GM18498 (cell line): ENCODE measurements at regions not wholly inside any gene's neighbourhood (a gene's known extent, or its start where the extent isn't known, plus 50 kb on each side); places are given as distances from the start of the nearest gene placed in this dataset.
A peak's percentile ranks its signal among the peaks of the same experiment; 100 is the strongest.

Experiments used
- ATAC-seq: cut with Tn5 transposase; IDR thresholded peaks from one replicate; pipeline ENCODE4 v1.9.1; 2021; ENCODE audit warnings: mild to moderate bottlenecking, moderate library complexity; ENCODE audit not compliant: unreplicated experiment

- no peak for ATAC-seq
Measured at GRCh38 chr4:128571747-128572146, 237.8 kb upstream of the JADE1 start.

GRCh38 chr4:128570387-128570975 lies 239.0 kb upstream of the JADE1 start:
- no peak for ATAC-seq

DNA sequence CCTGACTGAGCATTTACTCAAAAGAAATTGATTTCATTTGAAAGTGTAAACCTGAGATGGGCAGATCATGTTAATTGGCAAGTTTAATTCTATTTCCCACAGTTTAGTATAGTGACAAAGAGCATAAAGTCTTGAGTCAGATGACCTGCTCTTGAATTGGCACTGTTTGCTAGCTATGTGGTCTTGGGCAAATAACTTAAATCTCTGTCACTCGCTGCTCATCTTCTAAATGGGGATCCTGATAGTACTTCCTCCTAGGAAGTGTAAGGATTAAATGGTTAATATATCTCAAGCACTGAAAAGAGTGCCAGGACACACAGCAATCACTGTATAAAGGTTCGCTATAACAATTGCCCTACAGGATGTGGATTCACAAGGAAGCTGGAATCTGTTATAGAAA lies 242.8 kb upstream of the JADE1 start:
- ATAC-seq = no peak

GRCh38 chr4:128565565-128566186 lies 243.8 kb upstream of the JADE1 start:
- no peak for ATAC-seq

DNA sequence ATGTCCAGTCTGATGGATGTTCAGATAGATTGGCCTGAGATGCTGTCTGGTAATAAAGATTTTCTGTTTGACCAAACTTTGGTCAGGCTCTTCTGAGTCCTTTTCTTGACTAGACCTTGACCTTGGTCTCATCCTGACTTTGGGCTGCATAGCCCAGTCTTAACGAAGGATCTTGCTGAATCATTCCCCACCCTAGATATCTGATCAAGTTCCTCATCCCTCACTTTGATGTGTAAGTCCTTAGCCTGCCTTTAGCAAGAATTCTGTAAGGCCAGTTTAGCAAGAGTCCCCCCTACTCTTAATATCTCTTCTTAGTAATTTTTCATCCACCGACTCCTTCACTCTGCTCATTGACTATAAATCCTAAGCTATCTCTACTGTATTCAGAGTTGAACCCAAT lies 244.4 kb upstream of the JADE1 start:
- ATAC-seq = no peak

DNA sequence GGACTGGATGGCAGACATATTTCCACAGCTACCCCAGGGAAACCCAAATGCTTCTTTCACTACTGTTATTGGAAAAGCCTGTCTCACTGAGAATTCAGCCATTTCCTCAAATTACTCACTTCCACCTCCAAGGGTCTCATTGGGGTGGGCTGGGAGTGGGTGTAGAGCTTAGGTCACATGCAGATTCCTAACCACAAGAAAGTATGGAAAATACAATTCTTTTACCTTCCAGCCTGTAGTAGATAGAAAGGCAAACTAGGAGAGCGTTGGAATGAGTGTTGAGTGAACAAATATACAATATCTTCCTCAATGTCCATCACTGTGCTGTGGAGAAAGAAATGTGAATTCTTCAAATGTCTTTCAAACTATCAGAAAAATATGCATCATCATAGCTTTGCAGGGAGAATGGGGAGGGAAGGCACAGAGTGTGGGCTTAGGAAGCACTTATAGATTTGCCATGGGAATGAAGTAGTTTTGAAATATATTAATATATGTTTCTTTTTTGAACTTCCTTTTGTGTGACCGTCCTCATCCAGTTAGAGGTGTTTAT lies 245.3 kb upstream of the JADE1 start:
- no peak for ATAC-seq

- ATAC-seq = no peak
Measured at GRCh38 chr4:128560754-128561495, 248.6 kb upstream of the JADE1 start.

GRCh38 chr4:128558896-128559679 lies 250.4 kb upstream of the JADE1 start:
- no peak for ATAC-seq

DNA sequence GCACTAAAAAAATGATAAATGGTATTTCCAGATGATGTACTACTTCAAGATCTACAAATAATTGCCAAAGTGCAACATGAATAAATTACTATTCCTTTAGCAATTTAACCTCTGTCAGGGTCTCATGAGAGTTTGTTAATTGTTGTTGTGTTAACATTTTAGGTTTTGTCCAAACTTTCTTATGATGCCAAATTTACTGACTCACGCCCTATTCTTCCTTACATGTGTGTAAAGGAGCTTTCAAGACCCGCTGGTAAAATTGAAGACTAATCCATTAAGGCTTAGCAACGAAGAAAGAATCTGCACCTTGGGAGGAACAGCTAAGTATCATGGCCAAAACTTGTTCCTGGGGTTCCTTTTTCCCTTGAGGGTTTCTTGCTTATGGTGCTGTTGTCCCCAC lies 252.7 kb upstream of the JADE1 start:
- no peak for ATAC-seq

- no peak for ATAC-seq
Measured at GRCh38 chr4:128553686-128554515, 255.6 kb upstream of the JADE1 start.

DNA sequence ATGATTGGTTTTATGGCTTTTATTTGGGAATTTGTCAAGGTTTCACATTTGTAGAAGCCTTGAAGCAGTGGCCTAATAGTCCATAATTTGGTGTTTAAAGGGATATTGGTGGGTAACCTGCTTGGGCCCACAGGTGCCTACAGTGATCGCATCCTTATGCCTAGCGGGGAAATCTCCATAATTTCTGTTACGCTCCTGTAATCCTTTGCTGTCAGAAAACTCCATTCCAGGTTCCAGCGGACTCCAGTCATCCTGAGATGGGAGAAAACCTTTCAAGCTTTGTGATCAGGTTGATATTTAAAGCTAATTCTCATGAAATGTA lies 257.0 kb upstream of the JADE1 start:
- ATAC-seq = no peak

GRCh38 chr4:128551280-128551679 lies 258.2 kb upstream of the JADE1 start:
- no peak for ATAC-seq

DNA sequence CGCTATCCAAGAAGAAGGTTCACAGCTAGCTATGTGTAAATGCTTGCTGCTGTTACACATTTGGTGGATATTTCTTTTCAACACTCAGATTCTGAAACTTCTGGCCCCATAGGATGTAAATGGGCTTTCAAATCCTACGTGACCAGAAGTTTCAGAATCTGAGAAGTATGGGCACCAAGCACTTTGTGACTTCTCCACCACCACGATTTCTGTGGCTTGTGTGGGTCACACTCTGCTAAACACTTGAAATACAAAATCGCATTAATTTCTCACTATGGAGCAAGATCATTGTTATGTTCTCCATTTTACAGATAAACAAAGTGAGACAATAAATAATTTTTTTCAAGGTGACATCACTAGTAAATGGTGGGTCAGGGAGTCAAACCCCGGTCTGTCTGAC lies 259.4 kb upstream of the JADE1 start:
- ATAC-seq = peak; percentile 45

GRCh38 chr4:128549636-128550035 lies 259.9 kb upstream of the JADE1 start:
- no peak for ATAC-seq

DNA sequence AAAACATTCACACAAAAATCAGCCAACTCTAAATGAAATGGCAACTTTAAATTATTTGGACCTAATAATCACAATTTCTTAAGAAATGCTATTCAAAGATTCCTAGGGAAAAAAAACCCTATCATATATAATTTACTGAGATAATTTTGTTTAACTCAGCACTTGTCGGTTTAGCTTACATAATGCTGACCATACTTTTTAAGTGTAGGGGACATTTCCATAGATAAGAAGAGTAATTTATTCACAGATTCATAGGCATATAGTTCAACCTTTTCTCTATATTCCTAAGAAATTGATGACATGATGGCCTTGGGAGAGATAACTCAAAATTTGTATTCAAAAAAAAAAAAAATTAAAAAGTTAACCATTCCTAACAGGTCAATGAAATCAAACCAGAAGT lies 260.8 kb upstream of the PGRMC2 start:
- ATAC-seq = no peak

DNA sequence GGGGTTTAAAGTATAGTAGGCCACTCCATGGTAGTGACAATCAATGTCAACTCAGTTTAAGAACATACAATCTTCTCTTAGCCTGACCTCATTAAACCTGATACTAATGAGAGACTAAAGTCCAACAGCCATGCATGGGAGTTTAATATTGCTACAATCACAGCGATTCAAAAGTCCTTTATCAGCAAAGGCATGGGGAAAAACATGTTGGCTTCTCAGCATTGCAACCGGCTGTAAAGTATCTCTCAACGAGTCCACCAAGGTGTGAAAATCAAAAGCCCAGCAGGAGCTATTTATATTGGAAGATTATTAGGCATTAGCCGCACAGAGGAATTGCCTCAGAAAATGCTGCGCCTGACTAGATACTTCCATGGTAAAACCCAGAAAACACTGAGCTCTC lies 256.7 kb upstream of the PGRMC2 start:
- no peak for ATAC-seq

DNA sequence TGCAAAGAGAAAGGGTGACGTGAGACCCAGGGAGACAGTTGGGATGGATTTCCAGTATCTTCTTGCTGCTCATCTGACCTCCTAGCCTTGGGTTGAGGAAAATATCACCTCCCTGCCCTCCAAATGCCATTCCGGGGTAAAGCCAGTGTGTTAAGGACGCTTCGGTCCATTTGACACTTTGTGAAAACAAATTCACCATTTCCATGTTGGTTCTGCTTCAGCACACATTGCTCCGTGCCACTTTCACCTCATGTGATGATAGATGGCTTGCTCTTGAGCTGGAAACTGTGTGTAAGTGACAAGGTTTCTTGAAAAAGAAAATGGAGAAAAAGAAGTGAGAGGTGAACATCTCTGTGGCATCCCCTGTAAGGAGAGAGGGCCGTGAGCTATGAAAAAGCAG lies 256.1 kb upstream of the PGRMC2 start:
- no peak for ATAC-seq

- no peak for ATAC-seq
Measured at GRCh38 chr4:128542047-128542446, 254.4 kb upstream of the PGRMC2 start.

- no peak for ATAC-seq
Measured at GRCh38 chr4:128540122-128540521, 252.5 kb upstream of the PGRMC2 start.

- no peak for ATAC-seq
Measured at GRCh38 chr4:128538111-128538882, 250.7 kb upstream of the PGRMC2 start.
